Body of pancreas (tissue), 4 donors: ENCODE measurements at regions not wholly inside any gene's neighbourhood (a gene's known extent, or its start where the extent isn't known, plus 50 kb on each side); places are given as distances from the start of the nearest gene placed in this dataset.

Experiments used
- ATAC-seq: fragments of 150-250 bp; one replicate; pipeline ENCODE4 v1.9.1; 2016
- DNase-seq, 4 donors: peaks; one replicate each; pipeline ENCODE4 v3.0.0-alpha.2; 2019
- H3K27ac ChIP-seq, 4 donors: fragments of 200-600 bp; sonication (generic); 1 replicate in 3 of 4; 2 replicates in 1 of 4; pipeline versions ENCODE4 v1.5.1 to v1.6.1; 2016 to 2019; ENCODE audit warnings: mild to moderate bottlenecking in 1 of 4, mixed read lengths in 1 of 4, moderate library complexity in 1 of 4
- H3K27me3 ChIP-seq, 2 donors: fragments of 200-600 bp; sonication (generic); one replicate each; pipeline ENCODE4 v1.6.0; 2016; ENCODE audit warnings: mild to moderate bottlenecking in 1 of 2
- H3K36me3 ChIP-seq, 2 donors: fragments of 200-600 bp; sonication (generic); replicated peaks in 1 of 2; 2 replicates each; pipeline ENCODE4 v1.5.1; 2016; ENCODE audit warnings: low read depth in 2 of 2; ENCODE audit not compliant: insufficient read depth in 1 of 2
- H3K4me1 ChIP-seq: fragments of 200-600 bp; sonication (generic); one replicate; pipeline ENCODE4 v1.6.0; 2016
- H3K4me3 ChIP-seq, 2 donors: fragments of 200-600 bp; sonication (generic); 1 replicate in 1 of 2; 2 replicates in 1 of 2; pipeline ENCODE4 v1.5.1; 2016 to 2019
- H3K9me3 ChIP-seq, 3 donors: fragments of 200-600 bp; sonication (generic); 1 replicate in 2 of 3; 2 replicates in 1 of 3; pipeline ENCODE4 v1.5.1; 2016
- POLR2A ChIP-seq, 3 donors: fragments of 450-650 bp; IDR thresholded peaks; one replicate each; pipeline ENCODE4 v1.6.1; 2016; ENCODE audit warnings: antibody characterized with exemption in 3 of 3, mild to moderate bottlenecking in 2 of 3
- WGBS, 2 donors: methylation state at CpG; one replicate each; pipeline ENCODE4 v1.1.5; 2017; 5-methylcytosine and 5-hydroxymethylcytosine counted together
- intact Hi-C: fragments of 100-400 bp; cut with DNase I; formaldehyde crosslinking; loops from one replicate; pipeline ENCODE4 v1.15.1; 2023
- TF ChIP-seq, protein P1 (sequence below), 7 experiments: fragments of 450-650 bp in 4 of 7; fragments of 200-600 bp in 3 of 7; sonication (generic) in 3 of 7; IDR thresholded peaks; one replicate each; pipeline ENCODE4 v1.5.1; 2016 to 2019; ENCODE audit warnings: antibody characterized with exemption in 7 of 7

DNA sequence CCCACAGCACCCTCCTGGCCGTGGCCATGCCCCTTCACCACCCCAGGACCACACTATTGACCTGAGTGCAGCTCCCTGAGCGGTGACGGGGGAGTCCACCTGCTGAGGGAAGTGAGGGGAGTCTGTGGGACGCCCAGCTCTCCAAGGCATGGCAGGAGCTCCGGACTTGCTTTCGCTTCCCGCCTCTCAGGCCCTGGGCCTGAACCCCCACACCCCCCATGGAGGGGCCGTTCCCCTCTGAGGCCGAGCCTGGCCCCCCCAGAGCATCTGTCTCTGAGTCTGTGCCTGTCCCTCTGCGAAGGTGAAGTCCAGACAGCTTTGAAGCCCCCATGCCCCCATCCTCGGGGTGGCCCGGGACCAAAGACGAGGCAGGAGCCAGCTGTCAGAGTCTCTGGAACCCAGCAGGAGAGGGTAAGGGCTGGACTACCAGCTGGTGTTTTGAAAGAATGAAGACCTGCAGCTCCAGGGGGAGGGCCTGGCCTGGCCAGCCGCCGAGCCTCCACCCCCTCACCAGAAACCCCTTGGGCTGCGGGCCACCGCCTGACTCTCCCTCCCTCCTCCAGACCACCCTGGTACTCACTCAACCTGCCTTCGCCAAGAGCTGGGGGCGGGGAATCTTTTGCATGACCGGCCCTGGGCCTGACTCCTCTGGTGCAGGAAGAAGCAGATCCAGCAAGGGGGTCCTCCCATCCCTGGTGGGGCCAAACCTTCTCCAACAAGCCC is 114.0 kb downstream of the PDGFA start:
- 72 to 73% methylated on average over 12 to 20 of the region's 20 CpGs for WGBS, 2 donors
- TF ChIP-seq, protein P1, sequence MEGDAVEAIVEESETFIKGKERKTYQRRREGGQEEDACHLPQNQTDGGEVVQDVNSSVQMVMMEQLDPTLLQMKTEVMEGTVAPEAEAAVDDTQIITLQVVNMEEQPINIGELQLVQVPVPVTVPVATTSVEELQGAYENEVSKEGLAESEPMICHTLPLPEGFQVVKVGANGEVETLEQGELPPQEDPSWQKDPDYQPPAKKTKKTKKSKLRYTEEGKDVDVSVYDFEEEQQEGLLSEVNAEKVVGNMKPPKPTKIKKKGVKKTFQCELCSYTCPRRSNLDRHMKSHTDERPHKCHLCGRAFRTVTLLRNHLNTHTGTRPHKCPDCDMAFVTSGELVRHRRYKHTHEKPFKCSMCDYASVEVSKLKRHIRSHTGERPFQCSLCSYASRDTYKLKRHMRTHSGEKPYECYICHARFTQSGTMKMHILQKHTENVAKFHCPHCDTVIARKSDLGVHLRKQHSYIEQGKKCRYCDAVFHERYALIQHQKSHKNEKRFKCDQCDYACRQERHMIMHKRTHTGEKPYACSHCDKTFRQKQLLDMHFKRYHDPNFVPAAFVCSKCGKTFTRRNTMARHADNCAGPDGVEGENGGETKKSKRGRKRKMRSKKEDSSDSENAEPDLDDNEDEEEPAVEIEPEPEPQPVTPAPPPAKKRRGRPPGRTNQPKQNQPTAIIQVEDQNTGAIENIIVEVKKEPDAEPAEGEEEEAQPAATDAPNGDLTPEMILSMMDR (IDR thresholded peaks at IDR 0.05) = no peak
- TF ChIP-seq POLR2A (IDR thresholded peaks at IDR 0.05) = no peak

DNA sequence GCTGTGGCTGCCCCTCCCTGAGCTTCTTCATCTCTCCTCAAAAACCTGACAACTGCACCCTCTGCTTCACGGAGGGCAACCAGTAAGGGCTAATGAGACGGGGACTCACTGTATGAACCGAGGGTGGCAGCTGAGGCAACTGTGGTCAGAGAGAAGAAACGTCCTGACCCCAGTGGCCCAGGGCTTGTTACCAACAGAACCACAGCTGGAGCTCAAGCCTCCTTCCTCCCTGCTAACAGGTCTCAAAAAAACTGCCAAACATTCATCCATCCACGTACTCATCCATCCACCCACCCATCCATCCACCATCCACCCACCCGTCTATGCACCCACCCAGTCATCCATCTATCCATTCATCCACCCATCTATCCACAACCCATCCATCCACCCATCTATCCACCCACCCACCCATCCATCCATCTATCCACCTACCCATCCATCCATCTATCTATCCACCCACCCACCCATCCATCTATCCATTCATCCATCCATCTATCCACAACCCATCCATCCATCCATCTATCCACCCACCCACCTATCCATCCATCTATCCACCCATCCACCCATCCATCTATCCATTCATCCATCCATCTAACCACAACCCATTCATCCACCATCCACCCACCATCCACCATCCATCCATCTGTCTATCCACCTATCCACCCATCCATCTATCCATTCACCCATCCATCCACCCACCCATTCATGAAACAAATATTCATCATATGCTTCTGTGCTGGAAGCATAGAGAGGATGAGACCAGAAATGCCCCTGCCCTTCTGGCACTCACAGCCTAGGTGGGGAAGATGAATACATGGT is 111.7 kb downstream of the PDGFA start:
- peak in 1 of 4 donors; percentile 6 for DNase-seq

More for the DNA sequence above, 114.0 kb downstream of the PDGFA start:
- Histone ChIP-seq H3K9me3 (no peaks in the 10 kb centered on the region), H3K4me3 (no peak overlapping the region), H3K27ac (no peak overlapping the region), H3K4me1 (no peaks in the 10 kb centered on the region), H3K36me3 (no peaks in the 10 kb centered on the region), H3K27me3 (no peaks in the 10 kb centered on the region)
- intact Hi-C loops = no loop called here
- ATAC-seq (no peak), DNase-seq (peak in 2 of 4 donors; percentile 6 to 8)

DNA sequence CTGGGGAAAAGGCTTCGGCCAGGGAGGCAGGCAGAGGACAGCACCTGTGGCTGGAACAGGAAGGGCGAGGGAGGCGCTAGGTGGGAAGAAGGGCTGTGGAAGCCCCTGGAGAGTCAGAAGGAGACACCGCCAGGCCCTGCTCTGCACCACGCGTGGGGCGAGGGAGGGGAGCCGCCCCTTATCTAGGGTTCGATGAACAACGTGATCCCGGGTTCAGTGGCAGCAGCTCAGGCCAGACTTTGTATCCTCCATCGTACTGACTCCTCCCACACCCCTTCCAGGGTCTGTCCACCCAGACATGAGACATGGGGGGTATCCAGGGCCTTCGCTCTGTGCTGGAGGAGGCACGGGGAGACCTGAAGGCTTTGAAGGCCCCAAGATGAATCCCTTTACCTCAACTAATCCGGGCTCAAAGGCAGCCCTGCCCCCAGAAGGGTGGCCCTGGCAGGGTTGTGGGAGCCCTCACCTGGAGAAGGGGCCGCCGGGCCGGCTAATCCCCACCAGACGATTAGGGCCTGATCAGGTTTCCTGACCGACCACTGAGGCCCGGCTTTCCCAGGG is 110.8 kb downstream of the PDGFA start:
- Histone ChIP-seq H3K4me3 (no peak overlapping the region), H3K4me1 (no peaks in the 10 kb centered on the region), H3K36me3 (no peaks in the 10 kb centered on the region), H3K9me3 (no peaks in the 10 kb centered on the region), H3K27ac (no peak overlapping the region), H3K27me3 (no peaks in the 10 kb centered on the region)
- intact Hi-C loops = no loop called here
- ATAC-seq = no peak
- 70 to 87% methylated on average over 15 to 21 of the region's 21 CpGs for WGBS, 2 donors
- TF ChIP-seq, protein P1 (IDR thresholded peaks at IDR 0.05) = no peak
- TF ChIP-seq POLR2A (IDR thresholded peaks at IDR 0.05) = no peak
- peak in 1 of 4 donors; percentile 8 for DNase-seq

More for the DNA sequence above, 111.7 kb downstream of the PDGFA start:
- no peak overlapping the region for H3K27ac ChIP-seq
- H3K27me3 ChIP-seq = no peaks in the 10 kb centered on the region
- no peaks in the 10 kb centered on the region for H3K4me1 ChIP-seq
- no peaks in the 10 kb centered on the region for H3K9me3 ChIP-seq
- no peak for TF ChIP-seq POLR2A (IDR thresholded peaks at IDR 0.05)
- TF ChIP-seq, protein P1 (IDR thresholded peaks at IDR 0.05) = no peak
- intact Hi-C loops = no loop called here
- ATAC-seq = no peak
- no peak overlapping the region for H3K4me3 ChIP-seq
- 78 to 80% methylated on average over 6 of the region's 6 CpGs for WGBS, 2 donors
- H3K36me3 ChIP-seq = no peaks in the 10 kb centered on the region

DNA sequence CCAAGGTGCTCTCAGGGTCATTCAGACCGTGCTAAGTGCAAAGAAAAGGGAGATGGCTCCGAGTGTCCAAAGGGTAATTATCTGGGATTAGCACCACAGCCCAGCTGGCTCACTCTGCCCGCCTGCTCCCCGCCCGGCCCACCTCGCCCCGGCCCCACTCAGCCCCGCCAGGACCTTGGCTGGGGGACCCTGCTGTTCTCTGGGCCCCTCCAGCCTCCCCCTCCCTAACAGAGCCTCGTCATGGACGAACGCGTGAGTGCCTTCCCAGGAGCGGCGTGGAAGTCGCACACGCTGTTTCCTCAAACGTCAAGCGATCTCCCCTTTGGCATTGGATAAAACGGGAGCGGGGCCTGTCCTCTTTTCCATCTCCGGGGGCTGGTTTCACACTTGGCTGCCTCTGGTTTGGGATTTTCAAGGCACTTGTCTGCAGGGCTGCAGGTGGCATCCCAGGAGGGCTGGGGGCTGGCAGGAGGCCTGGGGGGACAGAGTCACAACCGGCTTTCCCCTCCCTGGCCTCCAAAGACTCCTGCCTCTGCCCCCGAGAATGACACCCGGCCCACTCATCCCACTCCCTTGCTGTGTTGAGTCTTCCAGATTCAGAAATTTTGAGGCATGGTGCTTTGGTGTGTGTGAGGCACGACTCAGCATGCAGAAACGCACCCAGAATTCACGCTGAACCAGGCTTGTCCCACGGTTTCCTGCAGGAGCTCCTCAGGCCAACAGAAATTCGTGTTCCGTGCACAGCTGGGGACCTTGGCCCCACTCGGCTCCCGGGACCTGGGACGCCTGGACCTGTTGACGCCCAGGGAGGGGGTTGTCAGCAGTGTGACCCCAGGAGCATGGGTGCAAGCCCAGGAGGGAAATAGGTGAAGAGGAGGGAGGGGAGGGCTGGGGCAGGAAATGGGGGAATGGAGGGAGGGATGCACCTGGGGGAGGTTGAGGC is 110.0 kb downstream of the PDGFA start:
- no peak for TF ChIP-seq POLR2A (IDR thresholded peaks at IDR 0.05)
- TF ChIP-seq, protein P1 (IDR thresholded peaks at IDR 0.05) = no peak
- no peak overlapping the region for H3K4me3 ChIP-seq
- WGBS, 2 donors = 71 to 75% methylated on average over 24 to 28 of the region's 34 CpGs
- no peaks in the 10 kb centered on the region for H3K9me3 ChIP-seq
- H3K27me3 ChIP-seq = no peaks in the 10 kb centered on the region
- DNase-seq (peak in 1 of 4 donors; percentile 3), ATAC-seq (no peak)
- no peaks in the 10 kb centered on the region for H3K4me1 ChIP-seq
- intact Hi-C loops = no loop called here
- no peak overlapping the region for H3K27ac ChIP-seq
- no peaks in the 10 kb centered on the region for H3K36me3 ChIP-seq
